Left lung (tissue), 4 donors: ENCODE measurements at regions not wholly inside any gene's neighbourhood (a gene's known extent, or its start where the extent isn't known, plus 50 kb on each side); places are given as distances from the start of the nearest gene placed in this dataset.
A peak's percentile ranks its signal among the peaks of the same experiment; 100 is the strongest.

Experiments
- ATAC-seq: fragments of 200-7000 bp; cut with Tn5 transposase; one replicate; pipeline ENCODE4 v1.9.1; 2020; ENCODE audit warnings: moderate library complexity
- DNase-seq, 4 donors: peaks; one replicate each; pipeline ENCODE4 v3.0.0-alpha.2; 2013 to 2020
- H3K27ac ChIP-seq, 2 donors: fragments of 200-600 bp; sonication (generic) in 1 of 2; one replicate each; pipeline versions ENCODE4 v1.5.0 to v1.8.0; 2020 to 2021
- H3K27me3 ChIP-seq, 2 donors: fragments of 200-600 bp; sonication (generic) in 1 of 2; one replicate each; pipeline versions ENCODE4 v1.5.0 to v1.8.0; 2020 to 2021
- H3K36me3 ChIP-seq, 2 donors: fragments of 200-600 bp; sonication (generic) in 1 of 2; one replicate each; pipeline versions ENCODE4 v1.5.0 to v1.8.0; 2020 to 2021
- H3K4me1 ChIP-seq, 2 donors: fragments of 200-600 bp; one replicate each; pipeline ENCODE4 v1.8.0; 2021
- H3K4me3 ChIP-seq, 2 donors: fragments of 200-600 bp; sonication (generic) in 1 of 2; one replicate each; pipeline versions ENCODE4 v1.5.0 to v1.8.0; 2020 to 2021; ENCODE audit warnings: mild to moderate bottlenecking in 1 of 2
- H3K9me3 ChIP-seq, 2 donors: fragments of 200-600 bp; sonication (generic) in 1 of 2; one replicate each; pipeline versions ENCODE4 v1.5.0 to v1.8.0; 2020 to 2021
- CTCF ChIP-seq, 2 donors: fragments of 200-600 bp; sonication (generic) in 1 of 2; IDR thresholded peaks; one replicate each; pipeline versions ENCODE4 v1.5.0 to v1.8.0; 2021; ENCODE audit warnings: antibody characterized with exemption in 2 of 2
- intact Hi-C, 2 donors: fragments of 100-400 bp; cut with DNase I; formaldehyde crosslinking; loops; one replicate each; pipeline versions ENCODE4 v1.11.2 to v1.14.2; 2022
- donor health status: DM: no; HTN: yes; CAD: no.
- donor health status: DM: no; HTN: no; CAD: no.

- intact Hi-C loops = no loop called here
- no peak overlapping the region for H3K27ac ChIP-seq
- ATAC-seq = no peak
- no peak overlapping the region for H3K4me3 ChIP-seq
- DNase-seq = no peak
- H3K27me3 ChIP-seq = no peaks in the 10 kb centered on the region
- no peaks in the 10 kb centered on the region for H3K9me3 ChIP-seq
- no peaks in the 10 kb centered on the region for H3K4me1 ChIP-seq
- no peak for TF ChIP-seq CTCF (IDR thresholded peaks at IDR 0.05)
- H3K36me3 ChIP-seq = no peaks in the 10 kb centered on the region
Observed at GRCh38 chr16:73298562-73298961, 250.6 kb upstream of the ZFHX3 start.

- H3K36me3 ChIP-seq = no peaks in the 10 kb centered on the region
- H3K4me3 ChIP-seq = no peak overlapping the region
- H3K9me3 ChIP-seq = no peaks in the 10 kb centered on the region
- no peak overlapping the region for H3K27ac ChIP-seq
- DNase-seq = no peak
- ATAC-seq = no peak
- TF ChIP-seq CTCF (IDR thresholded peaks at IDR 0.05) = no peak
- H3K27me3 ChIP-seq = peaks cover 0 to 11% of the 10 kb centered on the region in 2 donors
- H3K4me1 ChIP-seq = no peaks in the 10 kb centered on the region
- intact Hi-C loops = no loop called here
Observed at GRCh38 chr16:73290258-73290657, 242.3 kb upstream of the ZFHX3 start.

GRCh38 chr16:73289232-73289631, 241.3 kb upstream of the ZFHX3 start:
- Histone ChIP-seq H3K4me3 (no peak overlapping the region), H3K27me3 (peaks cover 0 to 11% of the 10 kb centered on the region in 2 donors), H3K4me1 (no peaks in the 10 kb centered on the region), H3K36me3 (no peaks in the 10 kb centered on the region), H3K27ac (no peak overlapping the region), H3K9me3 (no peaks in the 10 kb centered on the region)
- ATAC-seq (no peak), DNase-seq (no peak)
- no peak for TF ChIP-seq CTCF (IDR thresholded peaks at IDR 0.05)
- intact Hi-C loops = no loop called here

- ATAC-seq (no peak), DNase-seq (peak in 1 of 4 donors; percentile 51)
- intact Hi-C loops = no loop called here
- TF ChIP-seq CTCF (IDR thresholded peaks at IDR 0.05) = no peak
- Histone ChIP-seq H3K9me3 (no peaks in the 10 kb centered on the region), H3K4me3 (no peak overlapping the region), H3K27ac (no peak overlapping the region), H3K27me3 (peaks cover 0 to 11% of the 10 kb centered on the region in 2 donors), H3K36me3 (no peaks in the 10 kb centered on the region), H3K4me1 (no peaks in the 10 kb centered on the region)
Observed at GRCh38 chr16:73288520-73288919, 240.6 kb upstream of the ZFHX3 start.

- no peaks in the 10 kb centered on the region for H3K36me3 ChIP-seq
- no peaks in the 10 kb centered on the region for H3K4me1 ChIP-seq
- ATAC-seq (no peak), DNase-seq (no peak)
- peaks cover 0 to 11% of the 10 kb centered on the region in 2 donors for H3K27me3 ChIP-seq
- intact Hi-C loops = no loop called here
- no peak for TF ChIP-seq CTCF (IDR thresholded peaks at IDR 0.05)
- H3K9me3 ChIP-seq = no peaks in the 10 kb centered on the region
- H3K4me3 ChIP-seq = no peak overlapping the region
- H3K27ac ChIP-seq = no peak overlapping the region
Observed at GRCh38 chr16:73287859-73288405, 240.0 kb upstream of the ZFHX3 start.
